ENCODE measurements at regions not wholly inside any gene's neighbourhood (a gene's known extent, or its start where the extent isn't known, plus 50 kb on each side); places are given as distances from the start of the nearest gene placed in this dataset.

DNA sequence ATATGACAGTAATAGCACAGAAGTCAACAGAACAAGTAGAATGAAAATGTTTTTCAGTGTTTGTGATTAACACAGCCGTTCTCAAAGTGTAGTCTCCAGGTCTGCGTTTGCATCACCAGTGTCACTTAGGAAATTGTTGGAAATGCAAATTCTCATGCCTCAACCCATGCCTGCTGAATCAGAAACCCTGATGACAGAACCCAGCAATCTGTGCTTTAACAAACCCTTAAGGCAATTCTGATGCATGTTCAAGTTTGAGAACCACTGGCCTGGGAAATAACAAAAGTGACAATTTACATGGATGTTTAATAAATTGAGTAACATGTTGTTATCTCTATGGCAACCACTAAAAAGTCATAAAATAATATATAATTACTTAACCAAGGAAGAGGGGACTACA is 103.1 kb upstream of the ATP11B start:
- no peak for DNase-seq (ENCODE audit: low read depth)

DNA sequence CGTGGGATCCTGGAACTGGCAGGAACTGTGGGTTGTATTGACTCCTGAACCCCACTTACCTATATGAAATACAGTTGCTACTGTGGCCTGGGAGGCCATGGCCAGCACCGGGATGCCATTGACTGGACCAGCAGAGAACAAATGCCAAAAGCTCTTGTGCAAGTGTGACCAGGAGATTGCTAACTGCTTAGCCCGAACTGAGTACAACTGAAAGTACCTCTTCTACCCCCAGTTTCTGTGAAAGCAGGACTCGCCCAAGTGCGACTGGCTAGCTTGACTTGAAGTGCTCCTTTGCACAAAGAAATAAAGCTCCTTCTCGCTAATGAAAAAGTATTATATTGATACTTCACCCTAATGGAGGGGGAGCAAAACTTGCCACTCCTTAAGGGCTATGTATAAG is 101.3 kb upstream of the ATP11B start:
- no peak for DNase-seq (ENCODE audit: low read depth)

DNA sequence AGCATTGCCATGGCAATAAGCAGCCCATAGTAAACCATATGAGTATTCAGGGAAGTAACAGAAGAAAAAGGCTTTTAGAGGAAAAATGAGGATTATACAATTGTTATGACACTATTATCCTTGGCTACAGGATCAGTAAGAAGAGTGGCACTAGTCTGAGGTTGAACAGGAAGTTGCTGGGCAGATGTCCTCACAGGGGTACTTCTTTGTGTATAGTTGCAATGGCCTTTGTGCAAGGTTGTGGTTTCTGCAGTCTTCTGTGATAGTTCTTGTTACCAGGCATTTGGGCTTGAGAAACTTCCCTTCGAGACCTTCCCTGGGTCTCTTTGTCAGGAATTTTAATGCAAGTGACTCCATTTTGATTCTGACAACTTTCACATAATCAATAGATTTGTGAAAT is 100.6 kb upstream of the ATP11B start:
- DNase-seq (ENCODE audit: low read depth): no peak

DNA sequence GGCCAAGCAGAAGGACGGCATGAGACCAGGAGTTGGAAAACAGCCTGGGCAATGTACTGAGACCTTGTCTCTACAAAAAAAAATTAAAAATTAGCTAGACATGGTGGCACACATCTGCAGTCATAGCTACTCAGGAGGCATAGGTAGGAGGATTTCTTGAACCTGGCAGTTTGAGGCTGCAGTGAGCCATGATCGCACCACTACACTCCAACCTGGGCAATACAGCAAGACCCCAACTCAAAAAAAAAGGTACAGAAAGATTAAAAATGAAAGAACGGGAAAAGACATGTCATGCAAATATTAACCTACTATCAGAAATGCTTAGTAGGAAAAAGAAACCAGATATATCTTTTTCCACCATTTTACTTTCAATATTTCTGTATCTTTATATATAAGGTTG is 99.6 kb upstream of the ATP11B start:
- no peak for DNase-seq (ENCODE audit: low read depth)

DNA sequence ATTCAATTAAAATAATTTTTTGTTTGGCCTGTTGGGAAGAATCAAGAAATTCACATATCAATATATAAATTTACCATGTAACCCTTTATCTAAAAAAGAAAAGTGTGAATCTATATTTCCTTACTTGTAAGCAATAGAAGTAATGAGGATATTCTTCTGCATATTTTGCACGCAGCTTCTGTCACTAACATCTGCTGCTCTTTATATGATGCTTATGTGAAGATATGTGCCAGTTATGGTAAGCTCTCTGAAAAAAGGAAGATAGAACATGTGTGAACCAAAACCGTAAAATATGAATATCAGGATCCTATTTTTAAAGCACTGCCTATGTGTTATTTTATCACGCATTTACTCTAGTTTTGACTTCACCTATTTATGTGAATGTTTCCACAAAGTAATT is 96.4 kb upstream of the ATP11B start:
- no peak for DNase-seq (ENCODE audit: low read depth)

DNA sequence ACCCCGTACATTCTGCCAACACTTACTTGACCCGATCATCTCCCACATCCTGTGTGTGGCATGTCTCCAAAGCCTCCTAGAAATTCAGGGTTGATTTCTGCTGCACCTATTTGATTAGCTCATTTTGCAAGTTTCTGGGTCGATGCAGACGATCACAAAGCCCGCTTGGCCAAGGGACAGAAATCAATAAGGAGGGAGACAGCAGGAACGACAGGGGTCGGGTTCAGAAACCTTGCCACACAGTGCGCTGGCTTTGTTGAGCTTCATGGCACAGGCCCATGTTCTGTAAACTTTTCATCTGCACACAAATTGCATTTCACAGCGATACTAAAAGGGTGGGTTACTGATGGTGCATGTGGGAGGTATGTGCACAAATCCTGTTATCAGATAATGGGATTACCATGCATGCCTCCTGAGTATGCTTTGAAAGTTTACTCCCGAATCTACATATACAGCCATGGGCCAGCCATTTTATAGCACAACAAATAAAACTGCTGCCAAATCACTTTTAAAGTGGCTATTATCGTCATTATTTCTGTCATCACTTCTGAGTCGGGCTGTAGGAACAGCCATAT is 95.9 kb upstream of the ATP11B start:
- no peak for DNase-seq (ENCODE audit: low read depth)

DNA sequence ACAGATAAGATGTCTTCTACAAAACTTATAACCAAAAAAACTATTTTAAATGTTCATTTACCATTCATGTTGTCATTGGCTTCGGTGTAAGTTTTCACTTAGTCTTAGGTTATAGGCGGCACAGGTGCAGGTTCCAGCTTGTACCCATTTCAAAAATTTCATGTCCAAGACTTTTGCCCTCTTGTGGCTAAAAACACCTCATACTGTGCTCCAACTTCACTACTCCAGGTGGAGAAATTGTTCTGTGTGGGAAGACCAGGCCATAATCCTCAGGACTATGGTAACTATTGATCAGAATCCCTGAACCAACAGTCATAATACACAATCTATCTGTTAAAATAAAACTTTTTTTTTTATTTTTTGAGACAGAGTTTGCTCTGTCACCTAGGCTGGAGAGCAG is 95.2 kb upstream of the ATP11B start:
- DNase-seq (ENCODE audit: low read depth): no peak

DNA sequence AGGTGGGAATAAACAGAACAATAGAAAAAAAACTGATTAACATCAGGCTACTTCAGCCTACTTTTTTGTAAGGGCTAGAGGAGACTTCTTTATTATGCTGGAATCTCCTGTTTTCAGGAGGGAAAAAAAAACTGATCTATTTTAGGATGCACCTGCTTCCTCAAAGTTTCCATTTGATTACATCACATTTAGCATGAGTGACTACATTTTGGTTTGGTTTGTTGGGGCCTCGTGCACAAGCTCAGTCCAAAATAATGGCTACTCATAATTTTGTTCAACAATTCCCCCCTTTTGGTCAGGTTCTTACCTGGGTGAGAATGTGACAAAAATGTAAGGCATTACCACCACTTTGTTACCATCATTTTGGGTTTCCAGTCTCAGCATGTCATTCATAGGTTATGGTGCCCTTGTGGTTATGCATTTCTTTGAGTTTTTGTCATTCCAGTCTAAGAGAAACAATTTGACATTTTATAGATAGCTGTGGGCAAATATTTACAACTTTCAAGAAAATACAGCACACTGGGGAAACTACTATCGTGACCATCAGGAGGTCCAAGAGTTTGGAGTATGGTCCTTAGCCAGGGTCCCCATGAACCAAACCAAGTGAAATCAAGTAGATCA is 93.6 kb upstream of the ATP11B start:
- no peak for DNase-seq (ENCODE audit: low read depth)

DNA sequence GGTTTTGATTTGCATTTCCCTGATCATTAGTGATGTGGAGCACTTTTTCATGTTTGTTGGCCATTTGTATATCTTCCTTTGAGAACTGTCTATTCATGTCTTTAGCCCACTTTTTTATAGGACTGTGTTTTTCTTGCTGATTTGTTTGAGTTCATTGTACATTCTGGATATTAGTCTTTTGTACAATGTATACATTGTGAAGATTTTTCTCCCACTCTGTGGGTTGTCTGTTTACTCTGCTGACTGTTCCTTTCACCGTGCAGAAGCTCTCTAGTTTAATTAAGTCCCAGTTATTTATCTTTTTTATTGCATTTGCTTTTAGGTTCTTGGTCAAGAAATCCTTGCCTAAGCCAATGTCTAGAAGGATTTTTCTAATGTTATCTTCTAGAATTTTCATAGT is 91.1 kb upstream of the ATP11B start:
- DNase-seq (ENCODE audit: low read depth): no peak

DNA sequence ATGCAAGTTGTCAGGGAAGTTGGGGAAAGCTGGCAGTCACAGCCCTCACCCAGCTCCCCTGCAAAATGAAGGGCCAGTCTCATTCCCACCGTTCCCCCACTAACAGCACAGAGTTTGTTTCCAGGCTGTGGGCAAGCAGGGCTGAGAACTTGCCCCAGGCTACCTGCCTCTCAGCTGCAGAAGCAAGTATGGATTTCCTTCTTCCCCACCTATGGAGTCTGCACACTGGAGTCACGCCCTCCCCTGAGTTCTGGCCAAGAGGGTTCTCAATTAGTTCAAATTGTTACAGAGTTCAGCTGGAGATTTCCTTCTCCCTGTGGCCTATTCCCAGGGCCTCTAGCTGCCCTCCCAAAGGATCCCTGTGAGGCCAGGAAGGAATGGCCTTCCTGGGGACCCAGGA is 90.1 kb upstream of the ATP11B start:
- DNase-seq (ENCODE audit: low read depth): no peak

DNA sequence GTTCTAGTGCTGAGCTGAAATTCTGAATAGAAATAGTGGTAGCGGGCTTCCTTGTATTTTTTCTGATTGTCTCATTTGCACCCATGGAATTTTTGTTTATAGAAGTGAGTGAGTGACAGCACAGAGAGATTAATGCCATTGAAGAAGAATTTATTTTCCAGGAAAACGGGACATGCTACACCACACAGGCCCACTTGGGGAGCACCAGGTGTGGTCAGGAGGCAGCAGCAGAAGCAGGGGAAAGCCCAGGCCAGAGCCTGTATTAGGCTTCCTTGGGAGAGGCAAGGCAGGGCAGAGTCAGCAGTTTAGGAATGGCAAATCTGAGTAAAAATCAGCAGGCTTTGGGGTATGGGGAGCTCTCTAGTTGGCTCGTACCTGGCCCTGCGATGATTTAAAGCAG is 88.4 kb upstream of the ATP11B start:
- no peak for DNase-seq (ENCODE audit: low read depth)

DNA sequence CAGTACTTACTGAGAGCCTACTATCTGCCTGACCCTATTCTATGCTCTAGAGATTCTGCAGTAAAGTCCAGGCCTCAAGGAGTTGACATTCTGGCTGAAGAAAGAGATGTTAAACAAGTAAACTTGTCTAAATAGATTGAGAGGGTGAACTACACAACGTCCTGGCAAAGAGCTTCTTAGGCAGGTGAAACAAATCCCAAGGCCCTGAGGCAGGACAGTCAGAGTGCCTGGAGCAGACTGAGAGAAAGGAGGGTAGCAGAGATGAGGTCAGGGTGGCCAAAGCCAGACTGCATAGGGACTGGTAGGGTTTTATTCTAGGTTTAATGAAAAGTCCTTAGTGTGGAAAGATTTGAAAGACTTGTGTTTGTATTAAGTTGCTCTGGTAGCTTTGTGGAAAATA is 84.5 kb upstream of the ATP11B start:
- no peak for DNase-seq (ENCODE audit: low read depth)

DNA sequence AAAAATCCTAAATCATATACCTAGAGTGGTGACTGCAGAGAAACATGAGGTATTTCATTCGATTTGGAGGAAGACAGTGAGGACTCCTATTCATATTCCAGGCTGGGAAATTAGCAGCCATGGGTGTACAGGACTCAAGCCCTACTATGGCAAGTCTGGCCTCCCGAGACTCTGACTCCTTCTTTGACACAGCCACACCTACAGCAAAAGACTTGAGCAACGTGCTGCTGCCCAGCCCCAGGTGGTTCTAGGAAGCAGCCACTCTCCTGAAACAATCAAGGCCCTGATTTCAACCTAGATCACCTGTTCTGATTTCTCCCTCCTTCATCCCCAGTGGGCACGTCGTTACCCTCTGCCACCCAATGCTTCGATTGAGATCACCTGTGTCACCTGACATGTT is 84.0 kb upstream of the ATP11B start:
- no peak for DNase-seq (ENCODE audit: low read depth)

DNA sequence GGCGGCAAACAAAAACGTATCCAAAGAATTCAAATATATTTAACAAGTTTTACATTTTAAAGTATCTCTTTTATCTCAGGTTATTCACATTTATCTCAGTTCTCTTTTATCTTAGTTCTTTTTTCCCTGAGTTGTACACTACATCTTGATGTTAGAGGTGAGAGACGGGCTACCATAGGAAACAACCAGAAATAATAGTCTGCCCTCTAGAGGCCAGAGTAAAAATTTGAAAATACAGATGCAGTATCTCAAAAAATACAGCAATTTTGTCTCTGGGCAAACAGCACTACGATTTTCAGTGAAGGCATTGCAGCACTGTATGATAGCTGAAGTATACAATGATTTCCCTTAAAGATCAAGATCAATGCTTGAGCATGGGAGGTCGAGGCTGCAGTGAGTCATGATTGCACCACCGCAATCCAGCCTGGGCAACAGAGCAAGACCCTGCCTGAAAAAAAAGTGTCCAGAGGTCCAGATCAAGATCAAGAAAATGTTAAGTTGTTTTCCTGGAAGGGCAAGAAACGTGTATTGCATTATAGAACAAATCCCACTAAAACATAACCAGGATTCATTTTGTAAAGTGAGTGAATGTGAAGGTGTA is 82.6 kb upstream of the ATP11B start:
- DNase-seq (ENCODE audit: low read depth): peak; percentile 18

DNA sequence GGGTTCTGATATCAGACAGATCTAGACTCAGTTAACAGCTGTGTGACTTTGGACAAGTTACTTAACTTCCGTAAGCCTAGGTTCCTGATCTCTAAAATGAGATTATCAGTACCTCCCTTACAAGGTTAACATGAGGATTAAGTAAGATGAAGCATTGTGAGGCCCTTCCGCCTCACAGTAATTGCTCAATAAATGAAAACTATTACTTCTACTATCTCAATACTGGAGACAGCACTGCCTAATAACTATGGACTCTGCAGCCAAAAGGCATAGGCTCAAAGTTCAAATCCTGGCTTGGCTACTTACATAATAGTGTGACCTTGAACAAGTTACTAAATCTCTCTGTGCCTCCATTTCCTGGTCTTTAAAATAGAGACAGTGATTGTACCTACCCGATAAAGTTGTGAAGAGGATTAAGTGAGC is 82.0 kb upstream of the ATP11B start:
- no peak for DNase-seq (ENCODE audit: low read depth)

DNA sequence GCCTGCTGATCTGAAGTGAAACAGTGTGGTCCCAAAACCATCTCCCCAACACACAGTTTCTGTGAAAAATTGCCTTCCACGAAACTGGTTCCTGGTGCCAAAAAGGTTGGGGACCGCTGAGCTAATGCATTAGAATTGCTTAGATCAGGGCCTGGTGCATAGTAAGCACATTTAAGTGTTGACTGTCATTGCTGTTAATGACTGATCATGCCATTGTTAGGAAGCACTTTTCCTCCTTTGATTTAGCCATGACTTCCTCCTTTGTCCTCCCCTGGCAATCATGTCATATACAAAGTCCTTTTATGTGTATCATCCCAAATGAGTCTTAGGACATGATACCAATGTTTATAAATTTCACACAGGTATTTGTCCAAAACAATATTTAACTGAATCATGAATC is 81.5 kb upstream of the ATP11B start:
- DNase-seq (ENCODE audit: low read depth): no peak

DNA sequence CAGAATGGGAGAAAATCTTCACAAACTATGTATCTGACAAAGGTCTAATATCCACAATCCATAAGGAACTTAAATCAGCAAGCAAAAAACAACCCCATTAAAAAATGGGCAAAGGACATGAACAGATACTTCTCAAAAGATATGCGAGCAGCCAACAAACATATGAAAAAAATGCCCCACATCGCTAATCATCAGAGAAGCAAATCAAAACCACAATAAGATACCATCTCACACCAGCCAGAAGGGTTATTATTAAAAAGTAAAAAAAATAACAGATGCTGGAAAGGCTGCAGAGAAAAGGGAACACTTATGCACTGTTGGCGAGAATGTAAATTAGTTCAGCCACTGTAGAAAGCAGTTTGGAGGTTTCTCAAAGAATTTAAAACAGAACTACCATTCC is 80.2 kb upstream of the ATP11B start:
- DNase-seq (ENCODE audit: low read depth): no peak

DNA sequence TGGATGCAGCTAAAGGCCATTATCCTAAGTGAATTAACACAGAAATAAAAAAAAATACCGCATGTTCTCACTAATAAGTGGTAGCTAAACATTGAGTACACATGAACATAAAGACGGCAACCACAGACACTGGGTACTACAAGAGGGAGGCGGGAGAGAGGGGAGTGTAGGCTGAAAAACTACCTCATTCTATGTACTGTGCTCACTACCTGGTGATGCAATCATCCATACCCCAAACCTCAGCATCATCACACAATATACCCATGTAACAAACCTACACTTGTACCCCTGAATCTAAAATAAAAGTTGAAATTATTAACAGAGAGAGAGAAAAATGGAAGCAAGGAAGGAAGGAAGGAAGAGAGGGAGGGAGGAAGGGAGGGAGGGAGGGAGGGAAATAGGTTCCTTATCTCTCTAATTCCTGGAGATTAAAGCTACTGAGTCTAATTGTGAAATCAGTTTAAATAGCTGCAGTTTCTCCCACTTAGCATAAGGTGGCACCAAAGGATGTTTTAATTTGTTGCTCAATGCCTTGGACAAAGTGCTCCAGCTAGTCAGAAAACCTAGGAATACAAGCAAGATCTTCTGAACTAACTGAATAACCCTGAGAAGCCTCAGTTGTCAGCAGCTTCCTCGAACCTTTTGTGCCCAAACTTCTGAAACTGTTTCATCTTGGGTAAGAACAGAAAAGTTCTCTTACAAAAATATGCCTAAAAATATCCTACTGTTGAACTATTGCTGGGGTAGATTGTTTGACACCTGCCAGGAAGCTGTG is 79.4 kb upstream of the ATP11B start:
- peak; percentile 85 for DNase-seq (ENCODE audit: low read depth)

DNA sequence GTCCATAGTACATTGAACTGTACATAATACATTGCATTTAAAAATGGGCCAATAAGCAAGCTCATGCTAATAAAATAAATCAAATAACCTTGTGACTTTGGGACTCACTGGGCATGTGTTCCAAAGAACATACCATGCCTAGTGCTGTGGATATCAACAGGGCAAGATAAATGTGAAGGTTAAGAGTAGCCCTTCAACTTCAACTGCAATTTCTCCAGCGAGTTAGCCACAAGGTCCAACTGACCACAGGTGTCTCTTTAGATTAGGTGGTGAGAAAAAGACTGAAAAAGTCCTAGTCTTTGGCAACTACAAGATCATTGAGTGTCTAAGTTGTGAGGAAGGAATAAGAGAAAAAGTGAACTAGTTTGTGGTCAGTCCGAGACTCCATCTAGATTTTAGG is 78.3 kb upstream of the ATP11B start:
- DNase-seq (ENCODE audit: low read depth): no peak

DNA sequence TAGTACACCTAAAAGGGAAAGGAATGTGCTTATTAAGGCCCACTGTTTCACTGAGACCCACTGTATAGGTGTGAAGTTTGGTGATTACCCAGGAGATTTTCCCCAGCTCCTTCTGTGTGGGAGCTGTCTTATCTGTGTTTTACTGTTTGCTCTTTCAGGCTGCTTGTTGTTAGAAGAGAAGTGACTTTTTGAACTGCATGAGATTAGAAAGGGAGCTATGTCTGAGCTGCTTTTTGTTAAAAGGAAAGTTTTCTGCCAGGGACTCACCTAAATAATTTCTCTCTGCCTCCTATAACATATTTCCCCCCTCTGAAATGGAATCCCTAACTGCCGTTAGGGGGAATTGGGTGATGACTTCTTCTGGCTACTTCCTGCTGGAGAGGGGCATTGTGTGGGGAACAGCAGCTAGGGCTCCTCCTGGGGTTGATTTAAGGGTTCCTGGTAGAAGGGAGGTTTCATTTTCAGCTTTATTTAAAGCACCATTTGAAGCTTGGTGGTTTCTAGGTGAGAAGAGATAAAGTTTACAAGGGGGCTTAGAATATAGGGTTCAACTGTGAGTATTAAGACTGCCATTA is 77.1 kb upstream of the ATP11B start:
- DNase-seq (ENCODE audit: low read depth): no peak

DNA sequence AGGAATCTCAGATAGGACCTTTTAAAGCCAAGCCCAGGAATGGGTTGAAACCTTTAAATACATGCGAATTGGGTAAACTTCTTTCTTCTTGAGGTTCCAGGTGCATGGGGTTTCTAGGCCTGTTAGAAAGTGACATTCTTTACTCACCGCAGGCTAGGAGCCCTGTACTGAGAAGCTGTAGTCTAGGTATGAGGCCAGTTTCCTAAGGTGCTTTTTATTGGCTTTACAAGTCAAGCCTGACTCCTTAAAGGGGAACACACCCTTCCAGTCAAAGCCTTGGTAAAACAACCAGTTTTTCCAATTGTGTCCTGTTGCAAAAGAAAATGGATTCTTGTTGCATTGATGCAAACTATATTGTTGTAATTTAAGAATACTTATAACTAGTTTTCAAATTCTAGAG is 76.1 kb upstream of the ATP11B start:
- no peak for DNase-seq (ENCODE audit: low read depth)

DNA sequence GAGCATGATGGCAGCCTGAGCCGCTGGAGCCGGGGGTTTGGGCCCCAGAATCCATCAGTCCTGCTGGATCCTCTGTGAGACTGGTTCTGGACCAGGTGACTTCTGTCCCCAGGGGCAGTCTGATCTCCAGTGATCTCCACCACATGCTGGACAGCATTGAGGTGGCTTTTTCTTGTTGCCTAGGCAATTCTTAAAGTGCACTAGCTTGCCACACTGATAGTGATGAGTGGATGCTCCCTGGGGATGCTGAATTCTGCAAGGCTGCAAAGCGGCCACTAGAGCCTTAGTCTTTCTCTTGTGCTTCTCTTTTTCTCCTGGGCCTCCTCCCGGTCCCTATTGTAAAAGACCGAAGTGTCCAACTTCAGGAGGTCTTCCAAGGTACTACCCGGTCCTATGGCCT is 70.4 kb upstream of the ATP11B start:
- DNase-seq (ENCODE audit: low read depth): no peak

DNA sequence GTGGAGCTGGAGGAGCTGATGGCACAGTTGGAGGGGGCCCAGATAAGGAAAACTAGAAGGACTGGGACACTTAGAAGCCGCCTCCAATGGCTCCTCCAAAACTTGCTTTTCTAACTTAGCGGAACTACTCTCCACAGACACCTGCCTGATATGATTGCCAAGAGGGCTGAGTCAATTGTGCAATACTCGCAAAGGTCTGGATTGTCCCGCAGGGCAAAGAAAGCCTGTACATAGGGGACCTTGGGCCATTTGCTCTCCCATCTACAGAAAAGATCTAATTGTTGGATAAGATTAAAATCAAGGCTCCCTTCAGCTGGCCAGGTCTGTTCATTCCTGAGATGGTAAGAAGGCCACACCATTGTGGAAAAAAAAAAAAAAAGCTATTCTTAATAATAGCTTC is 69.7 kb upstream of the ATP11B start:
- no peak for DNase-seq (ENCODE audit: low read depth)
